Osteoblast (primary cell): ENCODE measurements at regions not wholly inside any gene's neighbourhood (a gene's known extent, or its start where the extent isn't known, plus 50 kb on each side); places are given as distances from the start of the nearest gene placed in this dataset.

Experiments used
- DNase-seq: peaks from one replicate; pipeline ENCODE4 v3.0.0; 2011; ENCODE audit warnings: low spot score, mixed read lengths; ENCODE audit not compliant: insufficient read length; ENCODE audit errors: missing footprints
- H2AFZ ChIP-seq: 2 replicates; pipeline ENCODE4 v1.6.0; 2011; ENCODE audit warnings: mild to moderate bottlenecking, low read length
- H3K27ac ChIP-seq: 2 replicates; pipeline ENCODE4 v1.5.1; 2011; ENCODE audit warnings: mild to moderate bottlenecking, low read depth, low read length, moderate library complexity
- H3K27me3 ChIP-seq: 2 replicates; pipeline ENCODE4 v1.6.0; 2012; ENCODE audit warnings: mild to moderate bottlenecking, control low read depth, inconsistent platforms, low read length, moderate library complexity; ENCODE audit not compliant: insufficient read depth
- H3K36me3 ChIP-seq: 2 replicates; pipeline ENCODE4 v1.5.1; 2011; ENCODE audit warnings: mild to moderate bottlenecking, low read length, control low read depth, moderate library complexity; ENCODE audit not compliant: insufficient read depth
- H3K4me1 ChIP-seq: 2 replicates; pipeline ENCODE4 v1.5.1; 2011; ENCODE audit warnings: mild to moderate bottlenecking, low read length, control low read depth, moderate library complexity; ENCODE audit not compliant: insufficient read depth
- H3K4me2 ChIP-seq: 2 replicates; pipeline ENCODE4 v1.6.0; 2011; ENCODE audit warnings: mild to moderate bottlenecking, low read length; ENCODE audit not compliant: insufficient read depth
- H3K4me3 ChIP-seq: fragments of 200-600 bp; sonication (generic); 3 replicates; pipeline ENCODE4 v1.5.1; 2012; ENCODE audit warnings: mild to moderate bottlenecking, low read length, inconsistent platforms; ENCODE audit not compliant: insufficient read depth
- H3K79me2 ChIP-seq: 2 replicates; pipeline ENCODE4 v1.6.0; 2012; ENCODE audit warnings: mild to moderate bottlenecking, low read length, control low read depth, inconsistent platforms; ENCODE audit not compliant: insufficient read depth
- H3K9me3 ChIP-seq: 2 replicates; pipeline ENCODE4 v1.5.1; 2011; ENCODE audit warnings: low read depth, low read length, control low read depth
- H4K20me1 ChIP-seq: 2 replicates; pipeline ENCODE4 v1.6.0; 2012; ENCODE audit warnings: mild to moderate bottlenecking, low read length, control low read depth; ENCODE audit not compliant: insufficient read depth
- CTCF ChIP-seq: IDR thresholded peaks from 2 replicates; pipeline ENCODE4 v1.5.1; 2011; ENCODE audit warnings: mild to moderate bottlenecking, low read depth, low read length, moderate library complexity; ENCODE audit errors: extremely low read depth

- no peak for TF ChIP-seq CTCF
- Histone ChIP-seq H3K27me3 (no peaks in the 10 kb centered on the region), H3K79me2 (no peaks in the 10 kb centered on the region), H3K27ac (no peak overlapping the region), H2AFZ (no peak overlapping the region), H3K4me1 (no peaks in the 10 kb centered on the region), H3K4me3 (no peak overlapping the region), H3K36me3 (no peaks in the 10 kb centered on the region), H3K4me2 (no peak overlapping the region), H3K9me3 (peaks cover 8% of the 10 kb centered on the region), H4K20me1 (no peaks in the 10 kb centered on the region)
- DNase-seq = no peak
These were observed 514.9 kb upstream of the DPPA4 start for GRCh38 chr3:109852283-109852682.

DNA sequence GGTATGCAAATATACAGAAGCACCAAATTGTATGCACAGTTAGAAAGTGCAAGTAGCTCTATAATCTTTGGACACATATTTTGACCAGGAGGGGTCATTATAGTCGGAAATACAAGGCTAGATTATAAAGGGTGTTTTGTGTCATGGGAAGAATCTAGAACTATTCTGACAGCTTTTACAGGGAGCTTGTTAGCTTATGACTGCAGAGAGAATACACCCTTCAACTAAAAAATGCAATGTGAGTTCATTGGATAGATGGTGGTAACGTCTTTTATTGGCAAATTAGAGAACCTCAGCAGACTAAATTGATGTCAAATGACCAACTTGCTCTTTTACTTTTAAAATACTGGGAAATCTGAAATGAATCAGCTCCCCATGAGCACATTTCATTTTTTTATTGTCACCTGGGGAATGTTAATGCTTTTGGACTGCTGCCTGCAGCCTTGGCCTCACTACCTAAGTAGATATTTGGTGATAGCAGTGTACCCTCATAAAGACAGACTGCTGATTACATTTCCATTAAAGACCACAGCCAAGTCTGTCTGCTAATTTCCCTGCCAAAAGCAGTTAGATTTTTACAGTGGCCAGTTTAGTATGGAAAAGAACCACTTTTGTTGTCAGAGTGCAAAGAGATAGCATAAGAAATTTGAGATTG lies 515.9 kb upstream of the DPPA4 start:
- no peak overlapping the region for H3K4me2 ChIP-seq
- H2AFZ ChIP-seq = no peak overlapping the region
- H3K79me2 ChIP-seq = no peaks in the 10 kb centered on the region
- no peaks in the 10 kb centered on the region for H4K20me1 ChIP-seq
- no peaks in the 10 kb centered on the region for H3K4me1 ChIP-seq
- H3K9me3 ChIP-seq = peaks cover 8% of the 10 kb centered on the region
- no peak for DNase-seq
- no peak overlapping the region for H3K4me3 ChIP-seq
- H3K27ac ChIP-seq = no peak overlapping the region
- no peaks in the 10 kb centered on the region for H3K36me3 ChIP-seq
- H3K27me3 ChIP-seq = no peaks in the 10 kb centered on the region
- no peak for TF ChIP-seq CTCF

- Histone ChIP-seq H3K4me3 (no peak overlapping the region), H2AFZ (no peak overlapping the region), H3K79me2 (no peaks in the 10 kb centered on the region), H3K4me1 (no peaks in the 10 kb centered on the region), H4K20me1 (no peaks in the 10 kb centered on the region), H3K4me2 (no peak overlapping the region), H3K27me3 (no peaks in the 10 kb centered on the region), H3K9me3 (no peaks in the 10 kb centered on the region), H3K27ac (no peak overlapping the region), H3K36me3 (no peaks in the 10 kb centered on the region)
- DNase-seq = no peak
- TF ChIP-seq CTCF = no peak
These were observed 526.4 kb upstream of the DPPA4 start for GRCh38 chr3:109863701-109864100.

DNA sequence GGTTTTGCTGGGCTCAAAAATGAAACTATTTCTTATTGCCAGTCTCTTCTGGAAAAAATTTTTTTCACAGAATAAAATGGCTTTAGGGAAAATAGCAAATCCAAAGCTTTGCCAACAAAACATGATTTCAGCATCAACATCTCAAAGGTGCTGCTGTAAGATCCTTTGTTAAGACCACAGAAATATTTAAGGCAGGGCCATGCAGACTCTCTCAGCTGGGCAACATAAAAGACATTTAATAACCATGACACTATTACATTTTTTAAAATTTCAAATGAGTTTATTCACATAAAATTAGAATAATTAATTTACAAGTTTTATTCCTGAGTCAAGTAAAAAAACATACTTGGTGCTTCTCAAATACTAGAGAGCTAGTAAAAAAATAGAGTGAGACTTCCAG lies 527.1 kb upstream of the DPPA4 start:
- no peak for TF ChIP-seq CTCF
- Histone ChIP-seq H3K36me3 (no peaks in the 10 kb centered on the region), H4K20me1 (no peaks in the 10 kb centered on the region), H3K27me3 (no peaks in the 10 kb centered on the region), H3K4me2 (no peak overlapping the region), H3K79me2 (no peaks in the 10 kb centered on the region), H3K4me3 (no peak overlapping the region), H3K9me3 (no peaks in the 10 kb centered on the region), H3K4me1 (no peaks in the 10 kb centered on the region), H3K27ac (no peak overlapping the region), H2AFZ (no peak overlapping the region)
- no peak for DNase-seq
